ENCODE measurements at regions not wholly inside any gene's neighbourhood (a gene's known extent, or its start where the extent isn't known, plus 50 kb on each side); places are given as distances from the start of the nearest gene placed in this dataset.
"Not testable (repeated sequence)": the region's sequence is repeated elsewhere in the genome, so short reads cannot be mapped to it uniquely, and the experiment has no call there.

DNA sequence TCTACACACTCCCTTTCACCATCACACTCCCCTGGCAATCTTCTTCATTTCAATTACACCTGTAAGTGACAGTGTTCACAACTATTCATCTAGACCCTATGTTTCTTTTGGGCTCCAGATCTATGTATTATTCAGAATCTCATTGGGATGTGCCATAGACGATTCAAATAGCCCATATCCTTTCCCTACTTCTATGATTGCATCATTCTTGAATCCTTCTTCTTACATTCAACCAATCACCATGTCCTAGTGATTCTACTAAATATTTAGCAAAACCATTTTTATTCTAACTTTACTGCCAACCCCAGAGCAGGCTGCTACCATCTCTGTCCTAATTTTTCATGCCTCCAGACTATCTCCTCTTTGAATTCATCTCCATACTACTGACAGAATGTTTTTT, 106.4 kb downstream of the TDRD15 start:
- Histone ChIP-seq H3K9ac (ENCODE audit: low read depth in 2 of 2, low read length in 2 of 2) (no peak overlapping the region), H3K27ac (no peak overlapping the region), H3K27me3 (no peaks in the 10 kb centered on the region), H3K4me3 (no peak overlapping the region), H3K4me1 (no peaks in the 10 kb centered on the region), H3K36me3 (no peaks in the 10 kb centered on the region), H3K9me3 (no peaks in the 10 kb centered on the region)
- no peak for DNase-seq
- TF ChIP-seq CTCF (IDR thresholded peaks at IDR 0.05): no peak
- intact Hi-C loops (cut with DNase I): no loop called here

DNA sequence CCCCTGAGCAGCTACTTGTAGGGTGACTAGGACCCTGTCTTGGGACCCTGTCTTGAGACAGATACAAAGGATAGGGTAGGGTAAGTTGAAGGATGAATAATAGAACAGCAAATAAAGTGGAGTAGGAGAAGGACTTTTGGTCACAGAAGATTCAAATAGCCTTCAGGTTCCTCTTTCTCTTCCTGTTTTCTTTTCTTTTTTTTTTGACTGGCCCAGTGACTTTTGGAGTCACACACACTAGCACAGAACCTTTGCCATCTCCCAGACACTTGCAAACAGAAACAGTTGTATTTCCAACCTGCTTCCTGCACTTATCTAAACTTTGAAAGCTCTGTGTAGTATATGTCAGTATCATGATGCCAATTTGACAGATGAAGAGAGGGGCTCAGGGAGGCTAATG, 108.2 kb downstream of the TDRD15 start:
- H3K27ac ChIP-seq: no peak overlapping the region
- no peak overlapping the region for H3K4me3 ChIP-seq
- intact Hi-C loops (cut with DNase I): no loop called here
- no peak for DNase-seq
- H3K27me3 ChIP-seq: no peaks in the 10 kb centered on the region
- H3K36me3 ChIP-seq: no peaks in the 10 kb centered on the region
- no peaks in the 10 kb centered on the region for H3K4me1 ChIP-seq
- H3K9me3 ChIP-seq: no peaks in the 10 kb centered on the region
- TF ChIP-seq CTCF (IDR thresholded peaks at IDR 0.05): no peak
- H3K9ac ChIP-seq (ENCODE audit: low read depth in 2 of 2, low read length in 2 of 2): no peak overlapping the region

- H3K4me1 ChIP-seq: no peaks in the 10 kb centered on the region
- no peak overlapping the region for H3K4me3 ChIP-seq
- no peak for DNase-seq
- H3K27ac ChIP-seq: no peak overlapping the region
- H3K9me3 ChIP-seq: no peaks in the 10 kb centered on the region
- intact Hi-C loops (cut with DNase I): no loop called here
- no peaks in the 10 kb centered on the region for H3K36me3 ChIP-seq
- no peak overlapping the region for H3K9ac ChIP-seq (ENCODE audit: low read depth in 2 of 2, low read length in 2 of 2)
- TF ChIP-seq CTCF (IDR thresholded peaks at IDR 0.05): no peak
- no peaks in the 10 kb centered on the region for H3K27me3 ChIP-seq
These were observed 109.4 kb downstream of the TDRD15 start for GRCh38 chr2:21233194-21233593.

GRCh38 chr2:21234001-21234400, 110.2 kb downstream of the TDRD15 start:
- H3K9ac ChIP-seq (ENCODE audit: low read depth in 2 of 2, low read length in 2 of 2): no peak overlapping the region
- intact Hi-C loops (cut with DNase I): no loop called here
- no peak for DNase-seq
- no peaks in the 10 kb centered on the region for H3K36me3 ChIP-seq
- H3K9me3 ChIP-seq: no peaks in the 10 kb centered on the region
- H3K4me3 ChIP-seq: no peak overlapping the region
- H3K27me3 ChIP-seq: no peaks in the 10 kb centered on the region
- H3K4me1 ChIP-seq: no peaks in the 10 kb centered on the region
- no peak overlapping the region for H3K27ac ChIP-seq
- TF ChIP-seq CTCF (IDR thresholded peaks at IDR 0.05): no peak

DNA sequence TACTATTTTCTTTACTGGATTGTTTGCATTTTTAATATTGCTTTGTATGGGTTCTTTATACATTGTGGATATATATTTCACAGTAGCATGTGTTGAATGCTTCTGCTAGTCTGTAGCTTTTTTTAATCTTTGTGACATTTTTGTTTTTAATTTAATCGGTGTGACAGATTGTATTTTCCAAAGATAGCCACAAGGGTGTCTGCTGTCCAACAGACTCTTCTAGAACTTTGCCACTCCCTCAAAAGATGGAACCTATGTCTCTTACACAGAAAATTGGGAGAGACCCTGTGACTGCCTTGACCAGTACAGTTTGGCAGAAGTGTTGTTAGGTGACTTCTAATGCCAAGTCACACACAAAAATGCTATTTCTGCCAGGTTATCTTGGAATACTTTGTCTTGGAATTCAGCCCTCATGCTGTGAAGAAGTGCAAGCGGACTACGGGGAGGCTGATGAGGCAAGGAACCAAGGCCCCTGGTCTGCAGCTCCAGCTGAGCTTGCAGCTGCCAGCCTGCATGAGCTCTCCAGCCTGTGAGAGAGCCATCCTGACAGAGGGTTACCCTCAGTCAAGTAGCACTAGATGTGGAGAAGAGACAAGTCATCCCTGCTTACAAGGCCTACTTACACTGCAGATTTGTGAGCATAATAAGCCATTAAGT, 110.8 kb downstream of the TDRD15 start:
- TF ChIP-seq CTCF (IDR thresholded peaks at IDR 0.05): no peak
- H3K4me1 ChIP-seq: no peaks in the 10 kb centered on the region
- H3K9ac ChIP-seq (ENCODE audit: low read depth in 2 of 2, low read length in 2 of 2): no peak overlapping the region
- intact Hi-C loops (cut with DNase I): no loop called here
- no peaks in the 10 kb centered on the region for H3K36me3 ChIP-seq
- H3K4me3 ChIP-seq: no peak overlapping the region
- DNase-seq: no peak
- H3K9me3 ChIP-seq: no peaks in the 10 kb centered on the region
- no peaks in the 10 kb centered on the region for H3K27me3 ChIP-seq
- no peak overlapping the region for H3K27ac ChIP-seq

DNA sequence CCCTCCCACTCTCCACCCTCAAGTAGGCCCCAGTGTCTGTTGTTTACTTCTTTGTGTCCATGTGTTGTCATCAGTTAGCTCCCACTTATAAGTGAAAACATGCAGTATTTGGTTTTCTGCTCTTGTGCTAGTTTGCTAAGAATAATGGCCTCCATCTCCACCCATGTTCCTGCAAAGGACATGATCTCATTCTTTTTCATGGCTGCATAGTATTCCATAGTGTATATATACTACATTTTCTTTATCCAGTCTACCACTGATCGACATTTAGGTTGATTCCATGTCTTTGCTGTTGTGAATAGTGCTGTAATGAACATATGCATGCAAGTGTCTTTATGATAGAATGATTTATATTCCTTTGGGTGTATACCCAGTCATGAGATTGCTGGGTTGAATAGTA, 116.0 kb downstream of the TDRD15 start:
- H3K27ac ChIP-seq; intact Hi-C loops (cut with DNase I); H3K9me3 ChIP-seq; H3K9ac ChIP-seq (ENCODE audit: low read depth in 2 of 2, low read length in 2 of 2); DNase-seq; H3K27me3 ChIP-seq; H3K4me1 ChIP-seq; H3K4me3 ChIP-seq; H3K36me3 ChIP-seq: not testable (repeated sequence)

Data from colonic mucosa (tissue), 4 donors.